ENCODE measurements at regions not wholly inside any gene's neighbourhood (a gene's known extent, or its start where the extent isn't known, plus 50 kb on each side); places are given as distances from the start of the nearest gene placed in this dataset.

- no peak for TF ChIP-seq CTCF (IDR thresholded peaks at IDR 0.05; ENCODE audit: low read depth, low read length, poor library complexity, severe bottlenecking)
- TF ChIP-seq EZH2phosphoT487 (IDR thresholded peaks at IDR 0.05; ENCODE audit: borderline replicate concordance, low read length), result no peak
Measured at GRCh38 chr2:128628996-128629395, 310.3 kb upstream of the HS6ST1 start.

Measured in DOHH2 (cell line).